HCT116 (cell line): ENCODE measurements at regions not wholly inside any gene's neighbourhood (a gene's known extent, or its start where the extent isn't known, plus 50 kb on each side); places are given as distances from the start of the nearest gene placed in this dataset.

Experiments
- ATAC-seq: fragments of 200-7000 bp; cut with Tn5 transposase; 2 replicates; pipeline ENCODE4 v1.9.1; 2020; ENCODE audit warnings: mild to moderate bottlenecking, moderate library complexity
- BruUV-seq: library from RNA; stranded (reverse); fragments of 400-500 nt; replicated peaks from 2 replicates; lab custom pipeline; 2021; lab: Mats Ljungman, UMichigan
- CTCF ChIA-PET: fragments of 300-600 bp; sonication (Branson Sonifier 250); formaldehyde crosslinking; loops from one replicate; lab custom pipeline; 2021; ENCODE audit warnings: antibody characterized with exemption; lab: Charles Lee
- POLR2A ChIA-PET: fragments of 300-600, 350-600 bp; sonication (Branson Sonifier 250); formaldehyde crosslinking; loops from one replicate; lab custom pipeline; 2021; ENCODE audit warnings: antibody characterized with exemption; lab: Charles Lee
- RAD21 ChIA-PET, 2 experiments: fragments of 300-600 bp; sonication (Branson Sonifier 250); formaldehyde crosslinking; loops; one replicate each; lab custom pipeline; 2023; ENCODE audit warnings: low total read pairs in 2 of 2; ENCODE audit not compliant: uncharacterized antibody in 2 of 2, unreplicated experiment in 2 of 2, low non-redundant PET in 1 of 2; lab: Charles Lee
- DNase-seq: peaks from one replicate; pipeline ENCODE4 v3.0.0-alpha.2; 2010; ENCODE audit warnings: low read depth, low spot score
- H2AFZ ChIP-seq: fragments of 200-600 bp; shearing (Covaris generic), sonication (generic); 2 replicates; pipeline ENCODE4 v1.6.1; 2017; ENCODE audit warnings: low read depth, mixed run types, mixed read lengths, antibody characterized with exemption, low read length; ENCODE audit not compliant: poor library complexity, severe bottlenecking
- H3K27ac ChIP-seq: 2 replicates; pipeline ENCODE4 v1.5.1; 2012; ENCODE audit warnings: low read depth, low read length
- H3K27me3 ChIP-seq: fragments of 200-600 bp; sonication (generic); 2 replicates; pipeline ENCODE4 v1.6.1; 2016; ENCODE audit warnings: mixed run types, low read length, mixed read lengths; ENCODE audit not compliant: insufficient read depth
- H3K36me3 ChIP-seq, 2 experiments: fragments of 200-500 bp in 1 of 2; fragments of 200-600 bp in 1 of 2; sonication (Bioruptor generic) in 1 of 2; sonication (generic) in 1 of 2; 2 replicates each; pipeline versions ENCODE4 v1.5.1 to v1.6.1; 2014 to 2016; ENCODE audit warnings: low read length in 2 of 2, inconsistent platforms in 1 of 2, mixed read lengths in 1 of 2, mixed run types in 1 of 2; ENCODE audit not compliant: insufficient read depth in 2 of 2, control insufficient read depth in 1 of 2
- H3K4me1 ChIP-seq, 2 experiments: fragments of 200-600 bp in 1 of 2; sonication (generic) in 1 of 2; 2 replicates each; pipeline versions ENCODE4 v1.5.1 to v1.6.1; 2012 to 2017; ENCODE audit warnings: low read length in 2 of 2, inconsistent platforms in 1 of 2, mild to moderate bottlenecking in 1 of 2, mixed read lengths in 1 of 2, mixed run types in 1 of 2, moderate library complexity in 1 of 2; ENCODE audit not compliant: insufficient read depth in 2 of 2, control insufficient read depth in 1 of 2
- H3K4me2 ChIP-seq: fragments of 200-600 bp; sonication (generic); 2 replicates; pipeline ENCODE4 v1.6.1; 2017; ENCODE audit warnings: mixed run types, low read length, mixed read lengths
- H3K4me3 ChIP-seq, 2 experiments: fragments of 200-600 bp in 1 of 2; sonication (generic) in 1 of 2; replicated peaks in 1 of 2; 2 replicates each; pipeline ENCODE4 v1.5.1; 2011 to 2016; ENCODE audit warnings: low read length in 2 of 2, control low read depth in 1 of 2, low read depth in 1 of 2, mild to moderate bottlenecking in 1 of 2, mixed read lengths in 1 of 2, mixed run types in 1 of 2
- H3K79me2 ChIP-seq: fragments of 200-600 bp; sonication (generic); 2 replicates; pipeline ENCODE4 v1.6.1; 2017; ENCODE audit warnings: mild to moderate bottlenecking, mixed run types, low read length, moderate library complexity, mixed read lengths; ENCODE audit not compliant: insufficient read depth
- H3K9ac ChIP-seq: fragments of 200-600 bp; sonication (generic); 2 replicates; pipeline ENCODE4 v1.6.1; 2016; ENCODE audit warnings: low read length, mixed read lengths
- H3K9me2 ChIP-seq: fragments of 200-600 bp; sonication (generic), shearing (Covaris generic); 2 replicates; pipeline ENCODE4 v1.6.1; 2017; ENCODE audit warnings: mixed run types, mild to moderate bottlenecking, moderate library complexity; ENCODE audit not compliant: insufficient read depth
- H3K9me3 ChIP-seq, 2 experiments: fragments of 200-500 bp in 1 of 2; fragments of 200-600 bp in 1 of 2; sonication (Bioruptor generic) in 1 of 2; sonication (generic) in 1 of 2; 2 replicates each; pipeline ENCODE4 v1.6.1; 2014 to 2017; ENCODE audit warnings: low read length in 2 of 2, mixed read lengths in 2 of 2, inconsistent platforms in 1 of 2, low read depth in 1 of 2, mild to moderate bottlenecking in 1 of 2, mixed run types in 1 of 2, moderate library complexity in 1 of 2; ENCODE audit not compliant: control insufficient read depth in 1 of 2, insufficient read depth in 1 of 2
- H4K20me1 ChIP-seq: fragments of 200-600 bp; sonication (generic), shearing (Covaris generic); 2 replicates; pipeline ENCODE4 v1.6.1; 2017; ENCODE audit warnings: mixed run types, mild to moderate bottlenecking, moderate library complexity; ENCODE audit not compliant: insufficient read depth
- CBX3 ChIP-seq: IDR thresholded peaks from 2 replicates; pipeline ENCODE4 v1.6.1; 2012; ENCODE audit warnings: low read depth
- CTCF ChIP-seq, 3 experiments: fragments of 200-600 bp in 1 of 3; sonication (generic) in 1 of 3; IDR thresholded peaks in 2 of 3; conservative IDR thresholded peaks in 1 of 3; 2 replicates each; pipeline ENCODE4 v1.5.1; 2012 to 2017; ENCODE audit warnings: low read depth in 2 of 3, low read length in 2 of 3, antibody characterized with exemption in 1 of 3, borderline replicate concordance in 1 of 3, control low read depth in 1 of 3, mild to moderate bottlenecking in 1 of 3, mixed read lengths in 1 of 3, mixed run types in 1 of 3, moderate library complexity in 1 of 3; ENCODE audit not compliant: insufficient read depth in 1 of 3
- EGR1 ChIP-seq: IDR thresholded peaks from 2 replicates; pipeline ENCODE4 v1.6.1; 2012; ENCODE audit warnings: low read depth
- ELF1 ChIP-seq: IDR thresholded peaks from 2 replicates; pipeline ENCODE4 v1.6.1; 2012; ENCODE audit warnings: low read depth, borderline replicate concordance
- EZH2phosphoT487 ChIP-seq: fragments of 200-600 bp; IDR thresholded peaks from 2 replicates; pipeline ENCODE4 v1.6.1; 2018; ENCODE audit warnings: antibody characterized with exemption, borderline replicate concordance
- RAD21 ChIP-seq: IDR thresholded peaks from 2 replicates; pipeline ENCODE4 v1.6.1; 2012; ENCODE audit warnings: low read depth, mild to moderate bottlenecking
- SIN3A ChIP-seq: IDR thresholded peaks from 2 replicates; pipeline ENCODE4 v1.6.1; 2012; ENCODE audit warnings: low read depth
- SP1 ChIP-seq: IDR thresholded peaks from 2 replicates; pipeline ENCODE4 v1.6.1; 2012; ENCODE audit warnings: low read depth
- TCF7L2 ChIP-seq: IDR thresholded peaks from 2 replicates; pipeline ENCODE4 v1.7.0; 2011; ENCODE audit warnings: borderline replicate concordance, inconsistent platforms; ENCODE audit not compliant: insufficient read depth, insufficient read length; ENCODE audit errors: extremely low read depth
- ZBTB33 ChIP-seq: IDR thresholded peaks from 2 replicates; pipeline ENCODE4 v1.6.1; 2011; ENCODE audit warnings: mild to moderate bottlenecking, low read length, moderate library complexity; ENCODE audit not compliant: insufficient replicate concordance; ENCODE audit errors: extremely low read depth
- ZNF274 ChIP-seq: fragments of 200-500 bp; sonication (Bioruptor generic); IDR thresholded peaks from 2 replicates; pipeline ENCODE4 v1.6.1; 2014; ENCODE audit warnings: mild to moderate bottlenecking, low read depth, low read length, inconsistent platforms
- intact Hi-C: fragments of 100-400 bp; cut with micrococcal nuclease; formaldehyde crosslinking; loops from 2 replicates; pipeline ENCODE4 v1.10.0; 2022
- TF ChIP-seq, protein P1 (sequence below): IDR thresholded peaks from 2 replicates; pipeline ENCODE4 v1.6.1; 2012

DNA sequence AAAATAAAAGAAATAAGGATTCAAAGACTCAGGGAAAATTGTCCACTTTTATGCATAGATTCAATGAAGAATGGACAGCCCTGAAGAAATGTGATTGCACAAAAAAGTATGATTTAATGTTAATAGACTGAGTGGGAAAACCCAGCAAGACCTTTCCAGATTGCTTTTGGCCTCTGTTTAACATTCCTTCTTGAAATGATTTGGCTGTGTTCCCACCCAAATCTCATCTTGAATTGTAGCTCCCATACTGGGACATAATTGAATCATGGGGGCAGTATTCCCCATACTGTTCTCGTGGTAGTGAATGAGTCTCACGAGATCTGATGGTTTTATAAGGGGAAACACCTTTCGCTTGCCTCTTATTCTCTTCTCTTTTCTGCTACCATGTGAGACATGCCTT lies 1316.9 kb upstream of the SEL1L start:
- ChIA-PET POLR2A (no interaction called here), RAD21 (no interaction called here), CTCF (no interaction called here)
- H3K36me3 ChIP-seq = no peaks in the 10 kb centered on the region
- DNase-seq (no peak), ATAC-seq (no peak)
- H3K9ac ChIP-seq = no peak overlapping the region
- H3K4me2 ChIP-seq = no peak overlapping the region
- H3K79me2 ChIP-seq = no peaks in the 10 kb centered on the region
- peaks cover 5 to 18% of the 10 kb centered on the region in 2 experiments; a peak in 3 of 4 replicates for H3K9me3 ChIP-seq
- no peak overlapping the region for H3K27ac ChIP-seq
- intact Hi-C loops = no loop called here
- H2AFZ ChIP-seq = no peak overlapping the region
- no peaks in the 10 kb centered on the region for H3K4me1 ChIP-seq
- no TSS peak for BruUV-seq
- TF ChIP-seq ZNF274 = no peak
- no peak for TF ChIP-seq SIN3A
- TF ChIP-seq TCF7L2 = no peak
- TF ChIP-seq, protein P1, sequence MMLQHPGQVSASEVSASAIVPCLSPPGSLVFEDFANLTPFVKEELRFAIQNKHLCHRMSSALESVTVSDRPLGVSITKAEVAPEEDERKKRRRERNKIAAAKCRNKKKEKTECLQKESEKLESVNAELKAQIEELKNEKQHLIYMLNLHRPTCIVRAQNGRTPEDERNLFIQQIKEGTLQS = no peak
- TF ChIP-seq ELF1 = no peak
- TF ChIP-seq ZBTB33 = no peak
- TF ChIP-seq CBX3 = no peak
- TF ChIP-seq EGR1 = no peak
- no peak for TF ChIP-seq RAD21
- no peak for TF ChIP-seq SP1
- no peak for TF ChIP-seq EZH2phosphoT487
- TF ChIP-seq CTCF (IDR thresholded peaks at IDR 0.05 in 2 of 3, conservative IDR thresholded peaks at IDR 0.05 in 1 of 3; ENCODE audit: borderline replicate concordance in 1 of 3, insufficient read depth in 1 of 3, low read depth in 2 of 3, low read length in 2 of 3) = no peak
- no peaks in the 10 kb centered on the region for H3K27me3 ChIP-seq
- no peak overlapping the region for H3K4me3 ChIP-seq
- H3K9me2 ChIP-seq = no peaks in the 10 kb centered on the region
- H4K20me1 ChIP-seq = no peaks in the 10 kb centered on the region
